CD4-positive, alpha-beta memory T cell (primary cell): ENCODE measurements at regions not wholly inside any gene's neighbourhood (a gene's known extent, or its start where the extent isn't known, plus 50 kb on each side); places are given as distances from the start of the nearest gene placed in this dataset.

Experiments
- CTCF ChIA-PET: fragments of 350-600 bp; sonication (Branson Sonifier 250); formaldehyde crosslinking; loops from one replicate; lab custom pipeline; 2021; ENCODE audit warnings: inconsistent platforms; ENCODE audit not compliant: partially characterized antibody; lab: Charles Lee
- POLR2A ChIA-PET: fragments of 350-600 bp; sonication (Branson Sonifier 250); formaldehyde crosslinking; loops from one replicate; lab custom pipeline; 2021; ENCODE audit not compliant: partially characterized antibody; lab: Charles Lee
- DNase-seq, 5 donors: peaks; one replicate each; pipeline versions ENCODE4 v3.0.0 to v3.0.0-alpha.2; 2020 to 2022; ENCODE audit warnings: mixed read lengths in 1 of 5
- H3K27ac ChIP-seq: one replicate; pipeline ENCODE4 v1.7.0; 2013; ENCODE audit warnings: low read depth, low read length
- H3K27me3 ChIP-seq: 2 replicates; pipeline ENCODE4 v1.7.0; 2013; ENCODE audit warnings: mild to moderate bottlenecking, low read length, moderate library complexity; ENCODE audit not compliant: insufficient read depth
- H3K36me3 ChIP-seq: 2 replicates; pipeline ENCODE4 v1.7.0; 2013; ENCODE audit warnings: mild to moderate bottlenecking, low read length, moderate library complexity; ENCODE audit not compliant: insufficient read depth
- H3K4me1 ChIP-seq: 2 replicates; pipeline ENCODE4 v1.7.0; 2013; ENCODE audit warnings: mild to moderate bottlenecking, low read length, moderate library complexity; ENCODE audit not compliant: insufficient read depth
- H3K4me3 ChIP-seq, 2 donors: one replicate each; pipeline ENCODE4 v1.7.0; 2013; ENCODE audit warnings: low read length in 2 of 2, mild to moderate bottlenecking in 1 of 2
- H3K9me3 ChIP-seq, 2 donors: one replicate each; pipeline ENCODE4 v1.7.0; 2013; ENCODE audit warnings: low read length in 2 of 2, control low read depth in 1 of 2; ENCODE audit not compliant: control insufficient read depth in 1 of 2
- H3K27ac Mint-ChIP-seq, 7 donors: one replicate each; pipeline ENCODE4 v1.8.0; 2020 to 2021; ENCODE audit warnings: mixed read lengths in 7 of 7, mild to moderate bottlenecking in 6 of 7, inconsistent platforms in 3 of 7, moderate library complexity in 3 of 7
- H3K27me3 Mint-ChIP-seq, 2 donors: one replicate each; pipeline ENCODE4 v1.8.0; 2020 to 2021; ENCODE audit warnings: mixed read lengths in 2 of 2
- H3K36me3 Mint-ChIP-seq, 2 donors: one replicate each; pipeline ENCODE4 v1.8.0; 2020 to 2021; ENCODE audit warnings: mixed read lengths in 2 of 2, inconsistent platforms in 1 of 2, mild to moderate bottlenecking in 1 of 2
- H3K4me1 Mint-ChIP-seq, 4 donors: one replicate each; pipeline ENCODE4 v1.8.0; 2020 to 2021; ENCODE audit warnings: mixed read lengths in 4 of 4, mild to moderate bottlenecking in 1 of 4
- H3K4me3 Mint-ChIP-seq, 8 donors: one replicate each; pipeline ENCODE4 v1.8.0; 2020 to 2021; ENCODE audit warnings: mixed read lengths in 8 of 8, mild to moderate bottlenecking in 7 of 8, moderate library complexity in 6 of 8, inconsistent platforms in 3 of 8
- H3K9me3 Mint-ChIP-seq, 8 donors: one replicate each; pipeline ENCODE4 v1.8.0; 2020 to 2021; ENCODE audit warnings: mixed read lengths in 8 of 8, mild to moderate bottlenecking in 5 of 8, inconsistent platforms in 3 of 8, moderate library complexity in 1 of 8
- intact Hi-C: fragments of 100-400 bp; cut with micrococcal nuclease; formaldehyde crosslinking; loops from one replicate; pipeline ENCODE4 v1.15.1; 2023

GRCh38 chr4:45064741-45065140 is 338.4 kb upstream of the GNPDA2 start:
- Histone ChIP-seq H3K27me3 (no peaks in the 10 kb centered on the region), H3K4me1 (no peaks in the 10 kb centered on the region), H3K27ac (no peak overlapping the region), H3K36me3 (no peaks in the 10 kb centered on the region), H3K9me3 (no peaks in the 10 kb centered on the region), H3K4me3 (no peak overlapping the region)
- no peaks in the 10 kb centered on the region for H3K27me3 Mint-ChIP-seq
- CTCF ChIA-PET = no interaction called here
- no peak for DNase-seq
- POLR2A ChIA-PET = no interaction called here
- intact Hi-C loops = no loop called here
- no peak overlapping the region for H3K4me3 Mint-ChIP-seq
- no peak overlapping the region for H3K27ac Mint-ChIP-seq
- peaks cover 0 to 38% (median 14%) of the 10 kb centered on the region in 8 donors for H3K9me3 Mint-ChIP-seq
- H3K4me1 Mint-ChIP-seq = no peaks in the 10 kb centered on the region
- H3K36me3 Mint-ChIP-seq = no peaks in the 10 kb centered on the region

GRCh38 chr4:45063696-45064095 is 337.3 kb upstream of the GNPDA2 start:
- ChIA-PET CTCF (no interaction called here), POLR2A (no interaction called here)
- DNase-seq = no peak
- H3K36me3 ChIP-seq = no peaks in the 10 kb centered on the region
- no peaks in the 10 kb centered on the region for H3K9me3 ChIP-seq
- no peak overlapping the region for H3K4me3 ChIP-seq
- no peak overlapping the region for H3K27ac Mint-ChIP-seq
- no peaks in the 10 kb centered on the region for H3K27me3 ChIP-seq
- intact Hi-C loops = no loop called here
- no peaks in the 10 kb centered on the region for H3K4me1 ChIP-seq
- no peak overlapping the region for H3K4me3 Mint-ChIP-seq
- H3K27me3 Mint-ChIP-seq = no peaks in the 10 kb centered on the region
- no peak overlapping the region for H3K27ac ChIP-seq
- peaks cover 2 to 32% (median 13%) of the 10 kb centered on the region in 8 donors for H3K9me3 Mint-ChIP-seq
- H3K4me1 Mint-ChIP-seq = no peaks in the 10 kb centered on the region
- no peaks in the 10 kb centered on the region for H3K36me3 Mint-ChIP-seq

GRCh38 chr4:45062935-45063545 is 336.7 kb upstream of the GNPDA2 start:
- H3K9me3 ChIP-seq = no peaks in the 10 kb centered on the region
- DNase-seq = no peak
- Mint-ChIP-seq H3K4me1 (no peaks in the 10 kb centered on the region), H3K9me3 (peaks cover 5 to 30% (median 13%) of the 10 kb centered on the region in 8 donors), H3K27me3 (no peaks in the 10 kb centered on the region), H3K27ac (no peak overlapping the region), H3K4me3 (no peak overlapping the region), H3K36me3 (no peaks in the 10 kb centered on the region)
- no peaks in the 10 kb centered on the region for H3K4me1 ChIP-seq
- ChIA-PET POLR2A (no interaction called here), CTCF (no interaction called here)
- H3K36me3 ChIP-seq = no peaks in the 10 kb centered on the region
- no peaks in the 10 kb centered on the region for H3K27me3 ChIP-seq
- no peak overlapping the region for H3K4me3 ChIP-seq
- intact Hi-C loops = no loop called here
- no peak overlapping the region for H3K27ac ChIP-seq

GRCh38 chr4:45043911-45044310 is 317.6 kb upstream of the GNPDA2 start:
- Histone ChIP-seq H3K9me3 (no peaks in the 10 kb centered on the region), H3K27ac (no peak overlapping the region), H3K36me3 (no peaks in the 10 kb centered on the region), H3K4me1 (no peaks in the 10 kb centered on the region), H3K27me3 (no peaks in the 10 kb centered on the region), H3K4me3 (no peak overlapping the region)
- no peak for DNase-seq
- ChIA-PET CTCF (no interaction called here), POLR2A (no interaction called here)
- no peaks in the 10 kb centered on the region for H3K36me3 Mint-ChIP-seq
- no peak overlapping the region for H3K4me3 Mint-ChIP-seq
- intact Hi-C loops = no loop called here
- peaks cover 3 to 23% (median 16%) of the 10 kb centered on the region in 8 donors for H3K9me3 Mint-ChIP-seq
- no peaks in the 10 kb centered on the region for H3K27me3 Mint-ChIP-seq
- no peaks in the 10 kb centered on the region for H3K4me1 Mint-ChIP-seq
- H3K27ac Mint-ChIP-seq = no peak overlapping the region

- Histone ChIP-seq H3K27ac (no peak overlapping the region), H3K9me3 (no peaks in the 10 kb centered on the region), H3K4me1 (no peaks in the 10 kb centered on the region), H3K27me3 (no peaks in the 10 kb centered on the region), H3K36me3 (no peaks in the 10 kb centered on the region), H3K4me3 (no peak overlapping the region)
- intact Hi-C loops = no loop called here
- CTCF ChIA-PET = no interaction called here
- POLR2A ChIA-PET = no interaction called here
- H3K9me3 Mint-ChIP-seq = peaks cover 0 to 4% (median 0%) of the 10 kb centered on the region in 8 donors
- H3K4me1 Mint-ChIP-seq = no peaks in the 10 kb centered on the region
- H3K4me3 Mint-ChIP-seq = no peak overlapping the region
- no peaks in the 10 kb centered on the region for H3K27me3 Mint-ChIP-seq
- no peaks in the 10 kb centered on the region for H3K36me3 Mint-ChIP-seq
- H3K27ac Mint-ChIP-seq = no peak overlapping the region
- DNase-seq = no peak
These were observed 310.3 kb upstream of the GNPDA2 start for GRCh38 chr4:45036677-45037076.

- Mint-ChIP-seq H3K27ac (no peak overlapping the region), H3K4me3 (no peak overlapping the region), H3K4me1 (no peaks in the 10 kb centered on the region), H3K36me3 (no peaks in the 10 kb centered on the region), H3K9me3 (peaks cover 0 to 8% (median under 1%) of the 10 kb centered on the region in 8 donors), H3K27me3 (no peaks in the 10 kb centered on the region)
- intact Hi-C loops = no loop called here
- H3K27ac ChIP-seq = no peak overlapping the region
- no peaks in the 10 kb centered on the region for H3K9me3 ChIP-seq
- ChIA-PET POLR2A (no interaction called here), CTCF (no interaction called here)
- DNase-seq = no peak
- no peaks in the 10 kb centered on the region for H3K36me3 ChIP-seq
- no peaks in the 10 kb centered on the region for H3K27me3 ChIP-seq
- no peaks in the 10 kb centered on the region for H3K4me1 ChIP-seq
- no peak overlapping the region for H3K4me3 ChIP-seq
These were observed 307.5 kb upstream of the GNPDA2 start for GRCh38 chr4:45033676-45034419.

- H3K27ac ChIP-seq = no peak overlapping the region
- Mint-ChIP-seq H3K27ac (no peak overlapping the region), H3K27me3 (no peaks in the 10 kb centered on the region), H3K36me3 (no peaks in the 10 kb centered on the region), H3K9me3 (peaks cover 0 to 9% (median 1%) of the 10 kb centered on the region in 8 donors), H3K4me3 (no peak overlapping the region), H3K4me1 (no peaks in the 10 kb centered on the region)
- no peaks in the 10 kb centered on the region for H3K27me3 ChIP-seq
- CTCF ChIA-PET = no interaction called here
- no peaks in the 10 kb centered on the region for H3K9me3 ChIP-seq
- no peaks in the 10 kb centered on the region for H3K4me1 ChIP-seq
- no peak for DNase-seq
- H3K36me3 ChIP-seq = no peaks in the 10 kb centered on the region
- POLR2A ChIA-PET = no interaction called here
- no peak overlapping the region for H3K4me3 ChIP-seq
- intact Hi-C loops = no loop called here
These were observed 303.7 kb upstream of the GNPDA2 start for GRCh38 chr4:45030059-45030458.
